GM19372 (cell line): ENCODE measurements at regions not wholly inside any gene's neighbourhood (a gene's known extent, or its start where the extent isn't known, plus 50 kb on each side); places are given as distances from the start of the nearest gene placed in this dataset.

Source experiments
- ATAC-seq: cut with Tn5 transposase; IDR thresholded peaks from one replicate; pipeline ENCODE4 v1.9.1; 2021; ENCODE audit warnings: mild to moderate bottlenecking, low read depth, moderate library complexity; ENCODE audit not compliant: unreplicated experiment

DNA sequence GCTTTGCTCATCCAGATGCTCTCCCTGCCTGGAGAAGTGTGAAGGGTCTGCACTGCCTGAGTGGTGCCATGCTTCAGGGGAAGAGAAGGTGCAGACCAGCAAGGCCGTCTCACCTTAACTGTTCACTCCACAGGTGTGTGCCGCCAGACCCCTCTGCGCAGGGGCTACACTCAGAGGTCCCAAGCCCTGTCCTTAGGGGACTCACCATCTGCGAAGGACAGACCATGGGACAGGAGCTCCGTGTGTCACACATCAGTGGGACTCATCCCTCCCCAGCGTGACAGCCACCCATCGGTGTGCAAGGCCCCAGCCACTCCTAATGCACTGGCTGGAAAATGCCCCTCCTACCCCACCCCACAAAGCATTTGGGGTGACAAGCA, 142.9 kb downstream of the OLFM1 start:
- no peak for ATAC-seq

GRCh38 chr9:135230817-135231520, 143.5 kb downstream of the OLFM1 start:
- ATAC-seq = no peak

DNA sequence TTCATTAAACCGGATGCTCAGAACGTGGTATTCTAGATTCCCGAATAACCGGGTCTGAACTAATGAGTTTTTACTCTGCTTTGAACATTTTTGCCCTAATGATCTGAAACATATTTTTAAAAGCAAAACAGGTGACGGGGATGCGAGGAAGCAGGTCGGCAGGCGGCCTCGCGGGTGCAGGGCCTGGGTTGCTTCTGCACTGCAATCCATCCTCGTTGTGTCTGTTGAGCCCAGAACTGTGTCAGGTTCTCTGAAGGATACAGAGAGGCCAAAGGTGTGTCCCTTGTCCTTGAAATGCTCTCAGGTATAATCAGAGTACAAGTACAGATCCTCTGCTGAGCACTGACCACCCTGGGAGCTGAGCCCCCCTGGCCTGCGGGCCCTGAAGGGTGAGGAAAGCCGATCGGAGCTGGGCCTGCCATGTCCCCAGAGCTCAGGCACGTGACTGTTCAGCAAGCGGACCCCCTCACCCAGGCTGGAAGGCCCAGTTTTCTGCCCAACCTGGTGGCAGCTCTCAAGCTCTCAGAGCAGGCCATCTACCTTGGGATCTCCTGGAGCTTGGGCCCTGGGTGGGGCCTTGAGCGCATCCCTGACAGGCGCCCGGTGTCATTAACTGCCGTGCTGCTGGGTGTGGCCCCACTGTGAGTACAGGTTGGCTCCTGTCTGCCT, 151.8 kb downstream of the OLFM1 start:
- no peak for ATAC-seq

GRCh38 chr9:135239769-135240141, 152.3 kb downstream of the OLFM1 start:
- no peak for ATAC-seq

DNA sequence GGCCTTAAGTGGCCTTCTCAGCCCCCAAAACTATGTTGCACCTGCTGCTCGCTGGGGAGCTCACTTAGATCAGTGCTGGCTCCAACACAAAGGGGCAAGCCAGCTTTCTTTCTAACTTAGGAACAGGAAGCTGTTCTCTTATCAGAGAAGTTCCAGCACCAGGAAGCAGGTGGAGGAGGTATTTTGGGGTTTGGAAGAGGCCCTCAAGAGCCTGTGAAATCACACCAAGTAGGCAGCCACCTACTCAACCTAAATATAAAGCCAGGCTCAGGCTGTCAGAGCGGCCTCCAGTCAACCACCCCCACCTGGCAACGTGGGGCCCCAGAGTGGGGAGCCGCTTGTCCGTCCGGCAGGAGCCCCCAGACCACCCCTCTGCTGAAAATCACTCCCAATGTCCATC, 152.8 kb downstream of the OLFM1 start:
- no peak for ATAC-seq

DNA sequence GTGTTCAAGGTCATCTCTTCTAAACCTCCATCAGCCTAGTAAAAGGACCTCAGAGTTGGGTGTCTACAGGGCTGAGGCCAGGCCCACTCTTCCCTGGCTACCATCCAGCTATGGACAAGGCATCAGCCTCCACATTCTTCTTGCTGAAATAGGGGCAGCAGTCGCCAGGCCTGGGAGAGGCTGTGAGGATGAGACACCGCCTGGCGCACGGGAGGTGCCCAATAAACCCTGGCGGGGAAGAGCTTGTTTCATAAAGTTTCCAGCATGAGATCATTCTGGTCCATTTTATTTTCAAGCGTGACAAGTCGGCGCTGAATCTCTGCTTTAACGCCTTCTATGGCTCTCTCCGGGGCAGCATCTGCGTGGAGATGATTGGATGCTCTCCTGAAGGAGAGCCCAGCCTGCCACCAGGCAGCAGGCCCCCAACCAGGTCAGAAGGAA, 153.4 kb downstream of the OLFM1 start:
- no peak for ATAC-seq

DNA sequence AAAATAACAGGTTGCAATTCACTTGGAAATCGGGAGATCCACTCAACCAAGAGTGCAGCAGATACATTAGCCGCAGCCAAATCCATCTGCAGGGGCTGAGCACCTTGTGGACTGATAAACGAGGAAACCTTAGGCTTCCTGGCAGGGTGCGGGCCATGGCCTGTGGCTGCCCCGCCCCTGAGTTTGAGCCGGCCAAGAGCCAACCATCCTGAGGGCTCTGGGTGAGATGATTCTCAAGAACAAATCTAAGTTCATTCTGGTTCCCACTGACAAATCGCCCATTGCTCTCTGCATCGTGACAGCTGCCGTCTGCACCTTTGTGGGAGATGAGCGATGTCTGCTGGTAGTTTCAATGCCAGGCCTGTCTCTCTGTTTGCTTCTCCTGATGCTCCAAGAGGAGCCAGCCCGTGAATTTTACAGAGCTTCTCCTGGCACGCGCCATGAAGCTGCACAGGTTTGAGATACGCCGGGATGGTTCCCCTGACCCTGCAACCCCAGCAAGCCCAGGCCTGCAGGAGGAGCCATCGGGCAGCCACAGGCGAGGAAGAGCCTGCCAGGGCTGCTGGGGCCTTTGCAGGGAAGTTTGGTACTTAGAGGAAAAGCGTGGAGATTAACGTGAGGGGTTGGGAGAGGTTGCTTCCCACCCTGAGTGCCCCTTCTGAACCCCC, 154.0 kb downstream of the OLFM1 start:
- no peak for ATAC-seq

GRCh38 chr9:135242049-135242396, 154.6 kb downstream of the OLFM1 start:
- no peak for ATAC-seq

DNA sequence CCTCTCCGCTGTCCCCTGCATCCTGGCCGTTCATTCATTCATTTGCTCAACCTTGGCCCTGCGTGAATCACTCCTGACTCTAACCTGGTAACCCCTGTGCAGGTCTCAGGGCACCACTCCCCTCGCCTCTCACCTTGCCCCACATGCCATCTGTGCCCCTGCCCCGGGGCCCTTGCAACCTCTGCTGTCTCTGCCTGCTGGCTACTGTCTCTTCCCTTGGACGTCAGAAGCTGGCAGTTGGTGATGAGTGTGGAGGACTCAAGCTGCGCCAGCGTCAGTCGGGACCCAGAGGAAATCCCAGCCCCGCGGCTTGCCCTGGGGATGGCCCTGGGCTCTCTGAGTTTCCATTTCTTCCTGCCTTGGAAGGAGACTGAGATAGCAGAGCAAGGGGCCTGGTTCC, 154.9 kb downstream of the OLFM1 start:
- ATAC-seq = no peak

- ATAC-seq = no peak
These were observed 156.0 kb downstream of the OLFM1 start for GRCh38 chr9:135243201-135244190.

- ATAC-seq = no peak
These were observed 157.1 kb downstream of the OLFM1 start for GRCh38 chr9:135244271-135245221.

DNA sequence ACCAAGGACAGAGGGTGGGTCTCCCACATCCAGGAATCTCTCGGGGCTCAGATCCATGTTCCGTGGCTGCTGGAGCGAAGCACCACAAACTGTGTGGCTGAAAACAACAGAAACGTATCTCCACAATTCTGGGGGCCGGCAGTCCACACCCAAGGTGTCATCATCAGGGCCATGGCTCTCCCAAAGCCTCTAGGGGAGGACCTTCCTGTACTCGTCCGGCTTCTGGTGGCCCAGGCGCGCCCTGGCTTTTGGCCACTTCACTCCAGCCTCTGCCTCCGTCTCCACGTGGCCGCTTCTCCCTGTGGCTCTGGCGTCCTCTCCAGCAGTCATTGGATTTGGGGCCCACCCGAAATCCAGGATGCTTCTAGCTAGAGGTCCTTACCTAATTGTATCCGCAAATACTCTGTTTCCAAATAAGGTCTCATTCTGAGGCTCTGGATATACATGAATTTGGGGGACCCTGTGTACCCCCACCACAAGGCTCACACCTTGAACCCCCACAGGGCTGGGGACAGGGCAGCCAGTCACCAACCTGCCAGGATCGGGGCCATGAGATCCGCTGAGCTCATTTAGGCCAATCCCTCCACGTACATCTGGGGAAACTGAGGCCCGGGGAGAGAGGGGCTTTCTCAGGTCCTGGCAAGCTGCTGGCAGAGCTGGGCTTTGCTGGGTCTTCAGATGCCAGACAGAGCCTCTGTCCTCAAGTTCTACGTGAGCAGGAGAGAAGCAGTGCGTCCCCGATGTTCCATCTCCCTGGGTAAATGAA, 158.2 kb downstream of the OLFM1 start:
- no peak for ATAC-seq

GRCh38 chr9:135246248-135247205, 159.1 kb downstream of the OLFM1 start:
- ATAC-seq = no peak

- no peak for ATAC-seq
These were observed 159.9 kb downstream of the OLFM1 start for GRCh38 chr9:135247227-135247930.

- ATAC-seq = no peak
These were observed 160.6 kb downstream of the OLFM1 start for GRCh38 chr9:135248111-135248510.

DNA sequence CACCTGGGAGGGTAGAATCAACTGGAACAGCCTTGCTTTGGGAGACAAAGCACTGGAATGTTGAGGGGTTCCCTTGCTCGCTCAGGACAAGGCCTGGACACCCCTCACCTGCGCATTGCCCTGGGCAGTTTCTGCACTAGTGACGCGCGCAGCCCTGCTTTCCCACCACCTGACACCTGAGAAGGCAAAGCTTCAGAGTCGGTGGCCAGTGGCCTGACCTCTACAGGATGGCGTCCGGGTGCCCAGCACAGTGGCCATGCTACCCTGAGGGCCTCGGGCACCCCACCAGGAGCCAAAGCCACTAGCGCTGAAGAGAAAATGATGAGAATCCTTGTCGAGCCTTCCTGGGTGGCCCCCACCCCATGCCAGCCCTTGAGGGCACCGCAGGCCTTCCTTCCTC, 161.3 kb downstream of the OLFM1 start:
- no peak for ATAC-seq

DNA sequence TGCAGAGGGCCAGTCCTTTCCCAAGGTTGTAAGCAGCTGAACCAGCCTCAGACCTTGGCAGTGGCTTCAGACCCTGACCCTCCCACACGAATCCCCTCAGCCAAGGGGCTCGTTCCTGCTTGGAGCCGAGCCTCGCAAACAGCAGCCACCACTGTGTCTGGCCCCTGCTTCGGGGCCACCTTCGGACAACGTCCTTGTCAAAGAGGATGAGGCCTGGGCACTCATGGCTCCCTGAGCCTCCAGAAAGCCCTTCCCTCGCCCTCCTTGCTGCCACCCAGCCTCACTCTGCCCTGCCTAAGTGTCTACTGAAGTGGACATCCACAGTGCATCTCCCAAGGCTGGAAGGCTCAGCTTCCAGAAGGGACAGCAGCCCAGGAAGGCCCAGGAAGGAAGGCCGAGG, 161.7 kb downstream of the OLFM1 start:
- no peak for ATAC-seq
